HG02759 (cell line): ENCODE measurements at regions not wholly inside any gene's neighbourhood (a gene's known extent, or its start where the extent isn't known, plus 50 kb on each side); places are given as distances from the start of the nearest gene placed in this dataset.

ENCODE experiments used
- ATAC-seq: cut with Tn5 transposase; IDR thresholded peaks from one replicate; pipeline ENCODE4 v1.9.1; 2021; ENCODE audit warnings: mild to moderate bottlenecking, moderate library complexity; ENCODE audit not compliant: unreplicated experiment

DNA sequence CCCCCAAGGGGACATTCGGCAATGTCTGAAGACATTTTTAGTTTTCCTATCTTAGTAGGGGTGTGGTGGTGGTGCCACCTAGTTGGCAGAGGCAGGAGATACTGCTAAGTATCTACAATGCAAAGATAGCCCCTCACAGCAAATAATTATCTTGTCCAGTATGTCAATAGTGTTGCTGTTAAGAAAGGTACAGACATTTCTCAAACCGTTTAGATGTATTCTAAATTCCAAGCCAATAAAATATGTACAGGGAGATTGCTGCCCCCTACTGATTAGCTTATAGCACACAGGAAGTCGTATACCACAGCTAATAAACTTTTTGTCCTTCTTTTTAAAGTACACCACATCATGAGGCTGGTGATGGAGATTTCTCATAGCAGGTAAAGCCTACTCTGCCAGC, 260.5 kb downstream of the TMA16 start:
- peak; percentile 72 for ATAC-seq

DNA sequence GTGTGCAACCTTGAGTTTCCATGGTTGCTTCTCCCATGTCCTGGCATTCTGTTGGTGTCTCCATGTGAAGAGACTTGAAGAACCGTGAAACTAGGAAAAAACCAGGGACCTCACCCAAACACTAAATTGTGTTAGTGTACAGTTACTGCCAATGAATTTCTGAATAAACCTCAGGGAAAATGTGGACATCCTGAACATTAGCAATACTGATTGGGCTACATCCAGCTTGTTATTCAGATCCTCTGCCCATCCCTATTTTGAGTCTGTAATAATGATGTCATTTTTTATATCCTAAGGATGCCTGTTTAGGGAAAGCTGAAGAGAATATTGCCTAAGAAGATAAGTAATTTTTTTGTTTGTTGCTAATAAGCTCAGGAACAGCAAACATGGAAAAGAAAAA, 262.7 kb downstream of the TMA16 start:
- no peak for ATAC-seq

DNA sequence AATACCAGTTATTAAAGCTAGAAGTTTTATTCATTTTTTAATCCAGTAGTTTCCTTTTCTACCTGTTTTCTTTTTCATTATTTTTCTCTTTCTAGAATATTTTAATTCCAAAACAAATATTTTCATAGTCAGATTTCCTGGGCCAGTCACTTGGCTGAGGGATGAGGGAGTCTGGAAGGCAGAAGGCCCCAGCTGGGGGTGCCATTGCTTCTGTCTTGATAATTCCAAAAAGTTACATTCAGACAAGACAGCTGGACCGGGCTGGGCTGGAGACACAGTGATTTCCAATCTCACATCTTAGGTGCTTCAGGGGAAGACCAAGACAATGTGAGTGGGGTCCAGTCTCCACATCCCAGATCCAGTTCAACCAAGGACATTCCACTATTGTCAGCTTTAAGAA, 263.5 kb downstream of the TMA16 start:
- ATAC-seq: no peak

DNA sequence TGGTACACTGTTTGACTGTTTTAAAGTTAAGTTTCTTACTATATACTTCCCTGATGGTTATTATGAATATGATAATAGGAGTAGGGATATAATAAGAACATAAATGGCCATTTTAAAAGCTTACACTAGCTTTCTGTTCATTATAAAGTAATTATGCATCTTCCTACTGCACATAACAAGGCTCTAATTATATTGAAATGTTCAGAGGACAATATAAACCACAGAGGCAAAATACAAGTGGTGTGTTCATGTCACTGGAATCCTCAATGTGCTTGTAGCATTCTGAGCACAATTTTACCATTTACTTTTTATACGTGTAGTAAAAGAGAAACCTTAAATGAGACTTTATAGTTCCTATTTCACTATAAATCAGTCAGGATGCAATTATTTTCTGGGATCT, 268.3 kb downstream of the TMA16 start:
- no peak for ATAC-seq

DNA sequence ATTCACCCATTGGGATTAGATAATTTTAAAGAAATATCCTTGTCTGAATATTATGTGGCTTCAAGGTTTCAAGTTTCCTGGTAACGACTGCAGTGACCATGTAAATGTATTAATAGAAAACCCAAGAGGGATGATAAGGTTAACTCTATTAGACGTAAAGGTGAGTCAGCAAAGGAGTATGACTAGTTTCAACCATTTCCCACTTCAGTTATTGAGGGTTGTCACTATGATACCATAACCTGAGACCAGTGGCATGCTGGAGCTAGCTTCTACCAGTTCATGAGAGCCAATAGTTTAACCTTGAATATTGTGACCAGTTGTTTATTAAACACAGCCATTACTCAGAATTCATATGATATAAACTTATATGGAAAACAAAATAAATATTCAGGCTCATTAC, 270.1 kb downstream of the TMA16 start:
- ATAC-seq: no peak

DNA sequence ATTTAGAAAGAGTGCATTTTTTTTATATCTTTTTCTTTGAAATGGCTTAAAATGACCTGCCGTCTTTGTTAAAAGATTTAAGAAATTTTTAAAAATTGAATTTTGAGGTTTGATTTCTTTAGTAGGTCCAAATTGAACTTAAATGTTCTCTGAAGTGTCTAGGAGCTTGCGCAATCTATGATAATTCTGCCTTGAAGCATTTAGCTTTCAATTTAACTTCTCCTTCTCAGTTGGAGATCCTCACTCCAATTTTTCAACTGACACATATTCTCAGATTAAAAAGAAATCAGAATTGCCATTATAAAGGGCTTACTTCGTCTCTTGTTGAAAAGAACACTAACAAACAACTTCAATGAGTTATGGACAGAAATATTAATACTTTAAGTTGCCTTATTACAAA, 273.5 kb downstream of the TMA16 start:
- ATAC-seq: no peak

DNA sequence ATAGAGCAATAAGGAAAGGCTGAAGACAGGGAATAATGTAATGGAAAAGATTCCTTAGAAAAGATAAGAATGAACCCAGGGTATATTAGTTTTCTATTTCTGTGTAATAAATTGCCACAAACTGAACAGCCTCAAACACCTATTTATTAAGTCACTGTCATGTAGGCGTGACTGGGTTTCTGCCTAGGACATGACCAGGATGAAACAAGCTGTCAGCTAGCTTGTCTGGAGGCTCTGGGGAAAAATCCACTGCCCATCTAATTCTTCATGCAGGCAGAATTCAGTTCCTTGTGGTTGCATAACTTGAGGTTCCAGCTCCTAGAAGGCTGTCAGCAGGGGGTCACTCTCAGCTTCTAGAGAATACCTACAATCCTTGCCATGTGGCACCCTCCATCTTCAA, 277.7 kb downstream of the TMA16 start:
- no peak for ATAC-seq

DNA sequence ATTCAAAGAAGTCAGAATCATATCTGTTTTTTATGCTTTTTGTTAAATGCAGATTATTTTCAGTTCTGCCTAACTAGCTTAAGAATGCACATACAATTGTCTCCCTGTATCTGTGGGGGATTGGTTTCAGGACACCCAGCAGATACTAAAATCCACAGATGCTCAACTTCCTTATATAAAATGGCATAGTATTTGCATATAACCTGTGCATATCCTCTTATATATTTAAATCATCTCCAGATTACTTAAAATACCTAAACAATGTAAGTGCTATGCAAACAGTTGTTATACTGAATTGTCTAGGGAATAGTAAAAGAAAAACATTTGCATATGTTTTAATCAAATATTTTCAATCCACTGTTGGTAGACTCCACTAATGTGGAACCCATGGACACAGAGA, 279.4 kb downstream of the TMA16 start:
- no peak for ATAC-seq

DNA sequence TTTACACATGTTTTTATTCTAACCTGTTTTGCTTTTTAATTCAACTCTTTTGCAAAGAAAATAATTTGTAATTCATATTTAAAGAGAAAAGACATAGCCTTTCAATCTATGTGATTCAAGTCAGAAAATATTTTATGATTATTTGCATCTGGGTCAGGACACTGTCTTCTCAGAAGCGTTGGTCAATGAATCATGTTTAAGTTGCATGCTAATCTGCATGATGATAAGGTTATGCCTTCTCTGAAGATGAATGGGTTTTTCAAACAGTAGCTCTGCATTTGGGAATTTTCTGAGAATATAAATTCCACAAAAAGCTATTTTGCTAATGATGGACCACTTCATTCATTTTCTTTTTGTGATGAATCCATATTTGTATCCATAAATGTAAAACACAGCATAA, 282.5 kb downstream of the TMA16 start:
- ATAC-seq: no peak

DNA sequence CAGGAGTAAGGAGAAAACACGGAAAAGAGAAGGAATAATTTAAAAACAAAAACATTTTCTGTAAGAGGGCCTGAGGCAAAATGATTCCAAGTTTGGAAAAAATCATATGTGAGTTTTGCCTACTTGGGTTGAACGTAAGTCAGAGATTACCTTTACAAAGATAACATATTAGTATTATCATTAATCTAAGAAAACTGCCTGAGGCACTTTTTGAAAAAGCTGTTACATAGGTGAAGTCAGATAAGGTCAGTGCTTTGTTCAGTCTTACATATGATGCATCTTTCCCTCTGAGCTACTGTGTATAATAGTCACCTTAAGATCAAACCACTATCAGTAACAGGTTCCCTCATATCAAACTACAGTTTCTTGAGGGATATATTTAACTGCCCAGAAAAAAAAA, 287.2 kb downstream of the TMA16 start:
- no peak for ATAC-seq

DNA sequence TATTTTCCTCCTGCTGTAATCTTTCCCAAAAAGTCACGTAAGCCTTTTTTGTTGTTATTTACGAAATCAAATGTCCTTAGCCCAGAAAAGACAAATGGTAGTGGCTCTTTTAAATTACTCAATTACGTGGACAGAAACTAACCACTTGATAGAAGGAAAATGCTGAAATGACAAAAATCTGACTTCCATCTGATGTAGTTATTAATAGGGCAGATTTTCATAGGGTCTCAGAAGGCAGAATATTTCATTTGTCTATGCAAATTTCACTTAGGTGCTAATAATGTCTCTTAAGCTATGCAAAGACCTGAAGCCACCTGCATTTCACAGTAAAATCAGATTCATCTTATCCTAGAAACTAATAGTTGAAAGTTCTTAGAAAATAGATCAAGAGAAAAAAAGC, 295.7 kb downstream of the TMA16 start:
- no peak for ATAC-seq

DNA sequence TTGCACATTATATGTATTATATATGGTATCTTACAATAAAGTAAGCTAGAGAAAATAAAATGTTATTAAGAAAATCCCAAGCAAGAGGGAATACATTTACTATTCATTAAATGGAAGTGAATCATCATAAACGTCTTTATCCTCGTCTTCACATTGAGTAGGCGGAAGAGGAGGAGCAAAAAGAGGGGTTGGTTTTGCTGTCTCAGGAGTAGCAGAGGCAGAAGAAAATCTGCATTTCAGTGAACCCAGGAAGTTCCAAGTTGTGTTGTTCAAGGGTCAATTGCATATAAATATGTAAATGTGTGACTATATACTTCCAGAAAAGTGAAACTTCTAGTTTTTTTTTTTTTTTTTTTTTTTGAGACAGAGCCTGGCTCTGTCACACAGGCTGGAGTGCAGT, 301.4 kb downstream of the TMA16 start:
- no peak for ATAC-seq

DNA sequence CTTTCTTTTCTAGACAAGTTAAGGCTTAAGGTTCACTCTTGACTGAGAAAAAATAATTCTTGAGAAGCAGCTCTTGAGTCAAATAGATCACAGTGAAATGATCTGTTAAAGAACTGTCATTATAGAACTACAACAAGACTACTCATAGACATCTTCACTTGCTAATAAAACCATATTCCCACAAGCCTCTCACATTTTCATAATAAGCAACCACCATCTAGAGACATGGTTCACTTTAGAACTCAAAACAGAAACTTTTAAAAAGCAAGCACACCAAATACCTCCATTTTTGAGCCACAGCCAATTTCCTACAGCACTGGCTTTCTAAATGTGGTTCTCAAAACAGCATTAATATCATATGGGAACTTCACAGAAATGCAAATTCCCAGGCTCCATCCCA, 309.5 kb downstream of the TMA16 start:
- no peak for ATAC-seq

DNA sequence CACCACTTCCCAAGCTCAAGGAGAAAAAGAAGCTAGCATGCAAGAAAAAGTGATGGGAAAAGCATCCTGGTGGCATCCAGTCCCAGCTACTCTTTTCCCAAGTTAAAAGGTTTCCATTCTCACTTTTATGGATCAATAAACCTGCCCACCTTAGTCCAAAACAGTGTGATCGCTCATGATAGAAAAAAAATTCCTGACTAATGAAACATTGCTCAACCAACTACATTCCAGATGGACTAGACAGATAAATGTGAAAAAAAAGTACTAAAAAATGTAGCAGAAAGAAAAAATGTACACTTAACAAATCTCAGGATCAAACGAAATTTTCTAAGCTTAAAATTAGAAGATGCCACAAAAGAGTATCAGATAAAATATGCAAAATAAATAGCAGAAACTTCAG, 312.2 kb downstream of the TMA16 start:
- no peak for ATAC-seq

DNA sequence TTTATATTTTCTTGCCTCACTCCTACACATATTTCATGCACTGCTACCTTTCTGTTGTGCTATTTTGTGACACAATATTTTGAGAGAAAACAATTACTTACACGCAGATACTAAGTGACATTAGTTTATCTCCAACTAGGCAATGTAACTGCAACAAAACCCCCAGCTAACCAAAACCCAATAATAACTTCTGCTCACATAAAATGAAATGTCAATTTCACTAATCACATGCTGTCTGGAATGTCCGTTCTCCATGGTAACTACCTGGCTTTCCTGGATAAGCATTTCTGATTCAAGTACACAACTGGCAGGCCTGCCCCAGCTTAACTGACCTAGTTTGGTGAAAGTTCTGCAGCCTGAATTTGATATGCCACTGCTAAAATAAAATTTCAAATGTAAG, 313.5 kb downstream of the TMA16 start:
- no peak for ATAC-seq

DNA sequence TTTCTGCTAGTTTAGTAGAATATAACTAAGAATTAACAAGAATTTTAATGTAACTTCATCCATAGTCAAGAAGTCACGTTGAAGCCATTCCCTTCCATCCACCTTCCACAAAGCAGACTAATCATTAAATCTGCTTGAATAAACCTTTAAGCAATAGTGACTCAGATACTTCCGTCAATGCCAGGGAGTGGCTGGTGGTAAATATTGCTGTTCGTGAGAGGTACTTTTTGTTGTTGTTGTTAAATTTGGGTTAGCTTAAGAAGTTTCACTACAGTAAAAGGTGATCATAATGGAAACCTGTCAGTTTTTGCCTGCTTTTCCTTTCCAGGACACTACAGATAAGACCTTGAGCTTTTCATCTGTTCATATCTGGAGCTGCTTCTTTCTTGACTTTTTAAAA, 316.3 kb downstream of the TMA16 start:
- ATAC-seq: peak; percentile 37

DNA sequence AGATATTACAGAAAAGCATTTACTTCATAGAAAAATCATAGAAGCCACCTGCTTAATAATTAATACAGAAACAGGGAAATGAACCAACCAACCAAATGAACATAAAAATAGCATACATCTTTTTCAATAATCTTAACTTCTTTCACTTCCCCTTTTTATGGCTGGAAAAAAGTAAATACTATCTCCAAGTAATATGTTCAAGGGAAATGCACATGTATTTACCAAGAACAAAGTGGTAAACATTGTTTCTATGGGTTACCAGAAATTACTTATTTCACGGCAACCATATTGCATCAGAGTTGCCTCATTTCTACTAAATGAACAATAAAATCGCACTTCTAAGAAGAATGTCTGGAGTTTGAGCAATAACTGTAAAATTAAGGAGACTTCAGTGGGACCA, 321.3 kb downstream of the TMA16 start:
- peak; percentile 66 for ATAC-seq

DNA sequence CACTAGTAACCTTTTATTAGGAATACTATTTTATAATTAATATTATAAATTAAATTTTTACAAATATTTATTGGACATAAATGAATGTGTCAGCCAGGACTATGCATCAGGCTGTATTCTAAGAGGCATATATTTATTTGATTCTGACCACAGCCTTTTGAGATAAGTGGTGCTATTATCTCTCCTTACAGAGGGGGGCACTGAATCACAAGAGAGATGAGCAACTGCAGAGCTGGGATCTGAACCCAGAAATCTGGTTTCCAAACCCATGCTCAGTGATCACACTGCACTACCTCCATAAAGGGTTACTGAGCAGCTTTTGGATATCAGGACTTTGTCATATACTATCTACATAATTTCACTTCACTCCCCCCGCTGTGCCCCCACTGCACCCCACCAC, 322.0 kb downstream of the TMA16 start:
- ATAC-seq: no peak

DNA sequence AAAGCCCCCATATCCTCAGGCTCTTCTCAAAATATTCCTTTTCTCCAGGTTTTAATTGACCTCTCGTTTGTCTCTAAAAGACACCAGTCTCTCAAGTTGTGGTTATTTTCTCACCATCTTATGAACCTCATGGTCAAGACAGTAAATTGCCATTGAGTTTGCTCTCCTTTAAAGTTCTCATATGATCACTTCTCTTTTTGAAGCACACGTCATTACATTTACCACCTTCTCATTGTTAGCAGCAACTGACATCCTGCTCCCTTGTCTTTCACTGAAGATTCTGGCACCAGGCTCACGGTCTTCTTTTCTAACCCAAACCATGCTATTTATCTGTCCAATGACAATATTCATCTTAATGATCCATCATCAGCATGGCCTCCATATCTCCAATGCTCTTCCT, 324.2 kb downstream of the TMA16 start:
- no peak for ATAC-seq

DNA sequence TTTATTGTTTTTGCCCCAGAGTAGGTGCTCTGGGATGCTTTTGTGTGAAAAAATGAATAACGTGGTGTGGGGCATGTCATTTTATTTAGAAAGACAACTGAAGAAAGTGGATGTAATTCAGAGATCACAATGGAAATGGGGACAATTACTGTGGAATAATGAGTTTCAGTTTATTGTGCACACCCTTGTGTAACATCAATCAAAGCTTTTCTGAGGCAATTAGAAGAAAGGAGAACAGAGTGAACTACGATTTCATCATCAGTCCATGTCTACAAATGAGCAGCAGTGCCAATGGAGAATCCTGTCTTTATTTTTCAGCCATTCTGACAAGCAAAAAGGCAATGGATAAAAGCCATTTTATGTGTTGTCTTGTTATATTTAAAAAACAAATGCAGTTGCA, 339.2 kb downstream of the TMA16 start:
- ATAC-seq: no peak

DNA sequence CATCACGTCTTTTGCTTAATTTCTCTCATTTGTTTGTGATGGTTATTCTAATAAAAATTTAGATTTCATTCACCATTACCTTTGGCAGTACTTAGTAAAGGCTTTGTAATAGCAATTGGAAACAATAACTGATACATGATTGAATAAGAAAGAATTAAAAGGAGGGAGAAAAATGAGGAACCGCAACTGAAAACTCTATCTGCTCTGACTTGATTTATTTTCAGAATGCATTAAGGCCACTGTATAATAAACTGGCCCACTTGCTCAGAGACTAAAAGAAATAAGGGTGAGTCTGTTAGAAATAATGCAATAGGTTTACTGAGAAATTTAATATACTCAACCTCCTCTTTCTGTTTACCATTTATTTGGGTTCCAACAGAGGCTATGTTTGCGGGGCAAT, 351.5 kb downstream of the TMA16 start:
- no peak for ATAC-seq

DNA sequence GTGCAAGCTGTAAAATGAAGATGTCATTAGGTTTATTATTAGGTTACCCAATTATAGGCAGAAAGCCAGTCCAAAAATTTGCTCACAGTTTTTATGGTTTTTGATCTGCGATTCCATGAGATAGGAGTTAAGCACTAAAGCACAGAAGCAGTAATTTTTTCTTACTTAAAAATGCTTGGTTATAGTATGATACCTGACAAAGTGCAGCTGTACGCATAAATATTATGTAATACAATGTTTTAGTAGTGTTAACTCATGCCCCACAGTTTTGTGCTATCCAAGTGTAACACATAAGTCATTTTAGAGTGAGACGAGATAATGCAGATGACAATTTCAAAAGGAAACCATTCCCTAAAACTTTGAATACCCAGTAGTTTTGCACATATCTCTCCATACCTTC, 357.8 kb downstream of the TMA16 start:
- no peak for ATAC-seq

DNA sequence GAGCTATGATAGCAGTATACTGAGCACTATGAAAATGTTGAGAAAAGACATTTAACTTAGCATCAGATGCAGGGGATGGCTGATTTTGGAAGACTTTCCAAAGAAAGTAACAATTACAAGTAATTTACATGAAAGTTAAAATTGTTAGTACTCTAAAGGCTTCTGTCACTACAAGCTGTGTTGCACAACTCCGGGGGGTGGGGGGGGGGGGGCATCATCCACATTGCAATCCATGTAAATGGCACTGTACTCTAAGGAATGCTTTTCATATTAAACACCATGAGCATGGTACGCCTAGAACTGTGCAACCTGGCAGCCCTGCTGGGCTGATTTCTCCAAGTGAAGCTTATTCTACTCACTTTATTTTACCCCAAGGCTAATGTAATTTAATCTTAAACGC, 363.4 kb downstream of the TMA16 start:
- ATAC-seq: no peak

DNA sequence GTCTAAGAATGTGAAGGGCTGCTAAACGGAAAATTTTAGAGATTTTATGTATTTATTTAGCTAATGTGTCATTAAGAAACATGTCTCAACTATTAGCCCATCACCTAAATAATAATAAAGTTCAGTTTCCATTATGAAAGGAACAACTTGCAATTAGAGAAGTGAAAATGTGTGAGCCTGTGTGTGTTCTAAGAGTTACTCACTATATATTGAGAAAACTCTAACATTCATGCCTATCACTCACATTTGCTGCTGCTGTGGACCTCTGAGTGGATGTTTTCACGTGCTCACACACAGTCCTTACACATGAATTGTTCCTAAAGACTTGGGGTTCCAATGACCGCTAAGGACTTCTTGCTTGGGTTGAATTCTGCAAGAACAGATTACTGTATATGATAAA, 364.0 kb downstream of the TMA16 start:
- no peak for ATAC-seq
